DOHH2 (cell line): ENCODE measurements at regions not wholly inside any gene's neighbourhood (a gene's known extent, or its start where the extent isn't known, plus 50 kb on each side); places are given as distances from the start of the nearest gene placed in this dataset.

Experiments
- EZH2phosphoT487 ChIP-seq: fragments of 200-600 bp; sonication (generic); IDR thresholded peaks from 2 replicates; pipeline ENCODE4 v1.6.1; 2017; ENCODE audit warnings: borderline replicate concordance, mild to moderate bottlenecking, antibody characterized with exemption, low read length, moderate library complexity, mixed read lengths
- TF ChIP-seq, protein P1 (sequence below): fragments of 200-600 bp; sonication (generic); IDR thresholded peaks from one replicate; pipeline ENCODE4 v1.5.1; 2014; ENCODE audit warnings: antibody characterized with exemption, mild to moderate bottlenecking, low read depth, low read length; ENCODE audit not compliant: poor library complexity, severe bottlenecking

DNA sequence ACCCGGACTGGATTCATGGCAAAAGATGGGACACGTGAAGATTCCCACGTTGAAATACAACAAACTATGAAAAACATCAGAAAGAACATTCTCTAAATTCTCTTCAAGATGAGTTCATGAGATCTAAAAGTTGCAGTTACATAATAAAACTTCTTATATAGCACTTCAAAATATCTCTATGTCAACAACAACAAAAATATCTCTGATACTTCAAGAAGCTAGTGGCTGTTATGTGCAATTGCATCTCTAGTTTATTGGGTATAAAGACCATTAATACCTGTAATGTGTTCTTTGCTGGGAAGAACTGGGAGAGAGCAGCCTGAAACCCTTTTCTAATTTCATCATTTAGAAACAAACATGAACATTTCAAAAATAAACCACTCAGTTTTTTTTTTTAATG lies 69.2 kb upstream of the RGS6 start:
- TF ChIP-seq, protein P1, sequence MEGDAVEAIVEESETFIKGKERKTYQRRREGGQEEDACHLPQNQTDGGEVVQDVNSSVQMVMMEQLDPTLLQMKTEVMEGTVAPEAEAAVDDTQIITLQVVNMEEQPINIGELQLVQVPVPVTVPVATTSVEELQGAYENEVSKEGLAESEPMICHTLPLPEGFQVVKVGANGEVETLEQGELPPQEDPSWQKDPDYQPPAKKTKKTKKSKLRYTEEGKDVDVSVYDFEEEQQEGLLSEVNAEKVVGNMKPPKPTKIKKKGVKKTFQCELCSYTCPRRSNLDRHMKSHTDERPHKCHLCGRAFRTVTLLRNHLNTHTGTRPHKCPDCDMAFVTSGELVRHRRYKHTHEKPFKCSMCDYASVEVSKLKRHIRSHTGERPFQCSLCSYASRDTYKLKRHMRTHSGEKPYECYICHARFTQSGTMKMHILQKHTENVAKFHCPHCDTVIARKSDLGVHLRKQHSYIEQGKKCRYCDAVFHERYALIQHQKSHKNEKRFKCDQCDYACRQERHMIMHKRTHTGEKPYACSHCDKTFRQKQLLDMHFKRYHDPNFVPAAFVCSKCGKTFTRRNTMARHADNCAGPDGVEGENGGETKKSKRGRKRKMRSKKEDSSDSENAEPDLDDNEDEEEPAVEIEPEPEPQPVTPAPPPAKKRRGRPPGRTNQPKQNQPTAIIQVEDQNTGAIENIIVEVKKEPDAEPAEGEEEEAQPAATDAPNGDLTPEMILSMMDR: peak; percentile 12
- TF ChIP-seq EZH2phosphoT487: no peak
